GM23338 (cell line): ENCODE measurements at regions not wholly inside any gene's neighbourhood (a gene's known extent, or its start where the extent isn't known, plus 50 kb on each side); places are given as distances from the start of the nearest gene placed in this dataset.

Experiments used
- ATAC-seq: fragments of 200-7000 bp; cut with Tn5 transposase; 3 replicates; pipeline ENCODE4 v1.9.1; 2020
- DNase-seq: peaks from one replicate; pipeline ENCODE4 v3.0.0-alpha.2; 2015; ENCODE audit warnings: low spot score
- H2AFZ ChIP-seq: fragments of 200-600 bp; sonication (generic); 2 replicates; pipeline ENCODE4 v1.8.0; 2016; ENCODE audit warnings: antibody characterized with exemption, mild to moderate bottlenecking, moderate library complexity
- H3F3A ChIP-seq: fragments of 200-600 bp; sonication (generic); replicated peaks from 2 replicates; pipeline ENCODE4 v1.8.0; 2017; ENCODE audit warnings: antibody characterized with exemption, mixed run types, low read depth
- H3K27ac ChIP-seq: fragments of 200-600 bp; sonication (generic); 2 replicates; pipeline ENCODE4 v1.6.1; 2016; ENCODE audit warnings: low read depth
- H3K27me3 ChIP-seq: fragments of 200-600 bp; sonication (generic); 2 replicates; pipeline ENCODE4 v1.8.0; 2016; ENCODE audit warnings: mild to moderate bottlenecking, mixed run types, moderate library complexity; ENCODE audit not compliant: insufficient read depth
- H3K36me3 ChIP-seq: fragments of 200-600 bp; sonication (generic); 2 replicates; pipeline ENCODE4 v1.8.0; 2016; ENCODE audit warnings: mild to moderate bottlenecking; ENCODE audit not compliant: insufficient read depth
- H3K4me1 ChIP-seq: fragments of 200-600 bp; sonication (generic); 2 replicates; pipeline ENCODE4 v1.8.0; 2016; ENCODE audit warnings: mild to moderate bottlenecking, moderate library complexity; ENCODE audit not compliant: insufficient read depth
- H3K4me2 ChIP-seq: fragments of 200-600 bp; sonication (generic); 2 replicates; pipeline ENCODE4 v1.7.1; 2017; ENCODE audit warnings: mixed run types
- H3K4me3 ChIP-seq: fragments of 200-600 bp; sonication (generic); 2 replicates; pipeline ENCODE4 v1.6.1; 2016; ENCODE audit warnings: mixed run types
- H3K79me2 ChIP-seq: fragments of 200-600 bp; sonication (generic); replicated peaks from 2 replicates; pipeline ENCODE4 v1.8.0; 2017; ENCODE audit warnings: mild to moderate bottlenecking; ENCODE audit not compliant: insufficient read depth
- H3K9me2 ChIP-seq: fragments of 200-600 bp; sonication (generic); 2 replicates; pipeline ENCODE4 v1.8.0; 2017; ENCODE audit not compliant: insufficient read depth
- H4K20me1 ChIP-seq: fragments of 200-600 bp; sonication (generic); replicated peaks from 2 replicates; pipeline ENCODE4 v1.8.0; 2017; ENCODE audit warnings: mild to moderate bottlenecking; ENCODE audit not compliant: insufficient read depth
- H3K27ac Mint-ChIP-seq: 2 replicates; pipeline ENCODE4 v1.8.0; 2020; ENCODE audit warnings: inconsistent platforms, mild to moderate bottlenecking, moderate library complexity, mixed read lengths
- H3K27me3 Mint-ChIP-seq: 3 replicates; pipeline ENCODE4 v1.8.0; 2022; ENCODE audit warnings: low read depth, mild to moderate bottlenecking, moderate library complexity, mixed read lengths, inconsistent platforms; ENCODE audit not compliant: insufficient read depth, poor library complexity
- H3K36me3 Mint-ChIP-seq: 3 replicates; pipeline ENCODE4 v1.8.0; 2021; ENCODE audit warnings: low read depth, mild to moderate bottlenecking, inconsistent platforms, moderate library complexity, mixed read lengths
- H3K4me1 Mint-ChIP-seq: 3 replicates; pipeline ENCODE4 v1.8.0; 2020; ENCODE audit warnings: mild to moderate bottlenecking, inconsistent platforms, mixed read lengths
- H3K4me3 Mint-ChIP-seq: 3 replicates; pipeline ENCODE4 v1.8.0; 2021; ENCODE audit warnings: moderate library complexity, mild to moderate bottlenecking, inconsistent platforms, mixed read lengths
- H3K9me3 Mint-ChIP-seq: 3 replicates; pipeline ENCODE4 v1.8.0; 2020; ENCODE audit warnings: moderate library complexity, mild to moderate bottlenecking, inconsistent platforms, mixed read lengths
- CREB1 ChIP-seq: fragments of 250-450 bp; sonication (Bioruptor Pico); IDR thresholded peaks from 2 replicates; pipeline ENCODE4 v1.5.0; 2020; ENCODE audit warnings: low read depth, mild to moderate bottlenecking, moderate library complexity
- ETS1 ChIP-seq: IDR thresholded peaks from 2 replicates; pipeline ENCODE4 v1.6.1; 2016; ENCODE audit warnings: antibody characterized with exemption
- EZH2 ChIP-seq: fragments of 200-600 bp; sonication (generic); IDR thresholded peaks from one replicate; pipeline ENCODE4 v1.8.0; 2017; ENCODE audit warnings: antibody characterized with exemption, mild to moderate bottlenecking, low read depth; ENCODE audit not compliant: unreplicated experiment
- NANOG ChIP-seq: IDR thresholded peaks from 2 replicates; pipeline ENCODE4 v1.6.1; 2016; ENCODE audit warnings: antibody characterized with exemption, borderline replicate concordance
- STAT1 ChIP-seq: IDR thresholded peaks from one replicate; pipeline ENCODE4 v1.6.1; 2016; ENCODE audit warnings: antibody characterized with exemption; ENCODE audit not compliant: unreplicated experiment
- ZNF114 ChIP-seq: fragments of 250-450 bp; sonication (Bioruptor Pico); IDR thresholded peaks from 2 replicates; pipeline ENCODE4 v1.5.0; 2020; ENCODE audit warnings: mild to moderate bottlenecking, moderate library complexity
- ZNF331 ChIP-seq: fragments of 250-450 bp; sonication (Bioruptor Pico); IDR thresholded peaks from 2 replicates; pipeline ENCODE4 v1.5.0; 2020; ENCODE audit warnings: low read depth, mild to moderate bottlenecking, moderate library complexity
- TF ChIP-seq, protein P1 (sequence below): IDR thresholded peaks from one replicate; pipeline ENCODE4 v1.6.1; 2018; ENCODE audit warnings: antibody characterized with exemption; ENCODE audit not compliant: unreplicated experiment
- TF ChIP-seq, protein P2 (sequence below): fragments of 250-450 bp; sonication (Bioruptor Pico); IDR thresholded peaks from 2 replicates; pipeline ENCODE4 v1.5.0; 2020; ENCODE audit warnings: mild to moderate bottlenecking, moderate library complexity
- TF ChIP-seq, protein P3 (sequence below), 2 experiments: fragments of 200-600 bp in 1 of 2; sonication (generic) in 1 of 2; conservative IDR thresholded peaks; 2 replicates each; pipeline versions ENCODE4 v1.5.1 to v1.6.1; 2016 to 2017; ENCODE audit warnings: antibody characterized with exemption in 2 of 2, low read depth in 2 of 2, mild to moderate bottlenecking in 2 of 2, moderate library complexity in 1 of 2

DNA sequence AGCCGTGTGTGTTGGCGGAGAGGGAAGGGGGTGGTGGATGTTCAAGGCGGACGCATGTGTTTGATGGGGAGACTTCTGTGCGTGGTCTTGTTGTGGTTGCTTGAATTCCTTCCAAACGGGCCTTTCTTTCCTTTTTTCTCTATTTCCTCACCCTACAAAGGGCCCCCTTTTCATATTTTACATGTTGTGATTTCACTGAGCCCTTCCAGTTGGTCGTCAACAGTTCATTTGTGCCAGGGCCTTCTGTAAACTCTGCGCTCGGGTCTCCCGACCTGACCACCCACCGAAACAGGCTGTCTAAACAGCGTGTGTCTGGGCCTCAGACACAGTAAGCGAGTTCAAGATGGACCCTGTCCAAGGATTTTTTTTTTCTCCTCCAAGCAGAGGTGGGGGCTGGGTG lies 228.4 kb downstream of the IRF8 start (continued):
- TF ChIP-seq, protein P1, sequence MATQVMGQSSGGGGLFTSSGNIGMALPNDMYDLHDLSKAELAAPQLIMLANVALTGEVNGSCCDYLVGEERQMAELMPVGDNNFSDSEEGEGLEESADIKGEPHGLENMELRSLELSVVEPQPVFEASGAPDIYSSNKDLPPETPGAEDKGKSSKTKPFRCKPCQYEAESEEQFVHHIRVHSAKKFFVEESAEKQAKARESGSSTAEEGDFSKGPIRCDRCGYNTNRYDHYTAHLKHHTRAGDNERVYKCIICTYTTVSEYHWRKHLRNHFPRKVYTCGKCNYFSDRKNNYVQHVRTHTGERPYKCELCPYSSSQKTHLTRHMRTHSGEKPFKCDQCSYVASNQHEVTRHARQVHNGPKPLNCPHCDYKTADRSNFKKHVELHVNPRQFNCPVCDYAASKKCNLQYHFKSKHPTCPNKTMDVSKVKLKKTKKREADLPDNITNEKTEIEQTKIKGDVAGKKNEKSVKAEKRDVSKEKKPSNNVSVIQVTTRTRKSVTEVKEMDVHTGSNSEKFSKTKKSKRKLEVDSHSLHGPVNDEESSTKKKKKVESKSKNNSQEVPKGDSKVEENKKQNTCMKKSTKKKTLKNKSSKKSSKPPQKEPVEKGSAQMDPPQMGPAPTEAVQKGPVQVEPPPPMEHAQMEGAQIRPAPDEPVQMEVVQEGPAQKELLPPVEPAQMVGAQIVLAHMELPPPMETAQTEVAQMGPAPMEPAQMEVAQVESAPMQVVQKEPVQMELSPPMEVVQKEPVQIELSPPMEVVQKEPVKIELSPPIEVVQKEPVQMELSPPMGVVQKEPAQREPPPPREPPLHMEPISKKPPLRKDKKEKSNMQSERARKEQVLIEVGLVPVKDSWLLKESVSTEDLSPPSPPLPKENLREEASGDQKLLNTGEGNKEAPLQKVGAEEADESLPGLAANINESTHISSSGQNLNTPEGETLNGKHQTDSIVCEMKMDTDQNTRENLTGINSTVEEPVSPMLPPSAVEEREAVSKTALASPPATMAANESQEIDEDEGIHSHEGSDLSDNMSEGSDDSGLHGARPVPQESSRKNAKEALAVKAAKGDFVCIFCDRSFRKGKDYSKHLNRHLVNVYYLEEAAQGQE: no peak
- no peak for TF ChIP-seq EZH2
- TF ChIP-seq, protein P2, sequence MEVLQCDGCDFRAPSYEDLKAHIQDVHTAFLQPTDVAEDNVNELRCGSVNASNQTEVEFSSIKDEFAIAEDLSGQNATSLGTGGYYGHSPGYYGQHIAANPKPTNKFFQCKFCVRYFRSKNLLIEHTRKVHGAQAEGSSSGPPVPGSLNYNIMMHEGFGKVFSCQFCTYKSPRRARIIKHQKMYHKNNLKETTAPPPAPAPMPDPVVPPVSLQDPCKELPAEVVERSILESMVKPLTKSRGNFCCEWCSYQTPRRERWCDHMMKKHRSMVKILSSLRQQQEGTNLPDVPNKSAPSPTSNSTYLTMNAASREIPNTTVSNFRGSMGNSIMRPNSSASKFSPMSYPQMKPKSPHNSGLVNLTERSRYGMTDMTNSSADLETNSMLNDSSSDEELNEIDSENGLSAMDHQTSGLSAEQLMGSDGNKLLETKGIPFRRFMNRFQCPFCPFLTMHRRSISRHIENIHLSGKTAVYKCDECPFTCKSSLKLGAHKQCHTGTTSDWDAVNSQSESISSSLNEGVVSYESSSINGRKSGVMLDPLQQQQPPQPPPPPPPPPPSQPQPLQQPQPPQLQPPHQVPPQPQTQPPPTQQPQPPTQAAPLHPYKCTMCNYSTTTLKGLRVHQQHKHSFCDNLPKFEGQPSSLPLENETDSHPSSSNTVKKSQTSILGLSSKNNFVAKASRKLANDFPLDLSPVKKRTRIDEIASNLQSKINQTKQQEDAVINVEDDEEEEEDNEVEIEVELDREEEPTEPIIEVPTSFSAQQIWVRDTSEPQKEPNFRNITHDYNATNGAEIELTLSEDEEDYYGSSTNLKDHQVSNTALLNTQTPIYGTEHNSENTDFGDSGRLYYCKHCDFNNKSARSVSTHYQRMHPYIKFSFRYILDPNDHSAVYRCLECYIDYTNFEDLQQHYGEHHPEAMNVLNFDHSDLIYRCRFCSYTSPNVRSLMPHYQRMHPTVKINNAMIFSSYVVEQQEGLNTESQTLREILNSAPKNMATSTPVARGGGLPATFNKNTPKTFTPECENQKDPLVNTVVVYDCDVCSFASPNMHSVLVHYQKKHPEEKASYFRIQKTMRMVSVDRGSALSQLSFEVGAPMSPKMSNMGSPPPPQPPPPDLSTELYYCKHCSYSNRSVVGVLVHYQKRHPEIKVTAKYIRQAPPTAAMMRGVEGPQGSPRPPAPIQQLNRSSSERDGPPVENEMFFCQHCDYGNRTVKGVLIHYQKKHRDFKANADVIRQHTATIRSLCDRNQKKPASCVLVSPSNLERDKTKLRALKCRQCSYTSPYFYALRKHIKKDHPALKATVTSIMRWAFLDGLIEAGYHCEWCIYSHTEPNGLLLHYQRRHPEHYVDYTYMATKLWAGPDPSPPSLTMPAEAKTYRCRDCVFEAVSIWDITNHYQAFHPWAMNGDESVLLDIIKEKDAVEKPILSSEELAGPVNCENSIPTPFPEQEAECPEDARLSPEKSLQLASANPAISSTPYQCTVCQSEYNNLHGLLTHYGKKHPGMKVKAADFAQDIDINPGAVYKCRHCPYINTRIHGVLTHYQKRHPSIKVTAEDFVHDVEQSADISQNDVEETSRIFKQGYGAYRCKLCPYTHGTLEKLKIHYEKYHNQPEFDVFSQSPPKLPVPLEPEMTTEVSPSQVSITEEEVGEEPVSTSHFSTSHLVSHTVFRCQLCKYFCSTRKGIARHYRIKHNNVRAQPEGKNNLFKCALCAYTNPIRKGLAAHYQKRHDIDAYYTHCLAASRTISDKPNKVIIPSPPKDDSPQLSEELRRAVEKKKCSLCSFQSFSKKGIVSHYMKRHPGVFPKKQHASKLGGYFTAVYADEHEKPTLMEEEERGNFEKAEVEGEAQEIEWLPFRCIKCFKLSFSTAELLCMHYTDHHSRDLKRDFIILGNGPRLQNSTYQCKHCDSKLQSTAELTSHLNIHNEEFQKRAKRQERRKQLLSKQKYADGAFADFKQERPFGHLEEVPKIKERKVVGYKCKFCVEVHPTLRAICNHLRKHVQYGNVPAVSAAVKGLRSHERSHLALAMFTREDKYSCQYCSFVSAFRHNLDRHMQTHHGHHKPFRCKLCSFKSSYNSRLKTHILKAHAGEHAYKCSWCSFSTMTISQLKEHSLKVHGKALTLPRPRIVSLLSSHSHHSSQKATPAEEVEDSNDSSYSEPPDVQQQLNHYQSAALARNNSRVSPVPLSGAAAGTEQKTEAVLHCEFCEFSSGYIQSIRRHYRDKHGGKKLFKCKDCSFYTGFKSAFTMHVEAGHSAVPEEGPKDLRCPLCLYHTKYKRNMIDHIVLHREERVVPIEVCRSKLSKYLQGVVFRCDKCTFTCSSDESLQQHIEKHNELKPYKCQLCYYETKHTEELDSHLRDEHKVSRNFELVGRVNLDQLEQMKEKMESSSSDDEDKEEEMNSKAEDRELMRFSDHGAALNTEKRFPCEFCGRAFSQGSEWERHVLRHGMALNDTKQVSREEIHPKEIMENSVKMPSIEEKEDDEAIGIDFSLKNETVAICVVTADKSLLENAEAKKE (CRISPR knock-in tag): no peak
- no peak for TF ChIP-seq ZNF114 (CRISPR knock-in tag)
- TF ChIP-seq ZNF331 (CRISPR knock-in tag): no peak

DNA sequence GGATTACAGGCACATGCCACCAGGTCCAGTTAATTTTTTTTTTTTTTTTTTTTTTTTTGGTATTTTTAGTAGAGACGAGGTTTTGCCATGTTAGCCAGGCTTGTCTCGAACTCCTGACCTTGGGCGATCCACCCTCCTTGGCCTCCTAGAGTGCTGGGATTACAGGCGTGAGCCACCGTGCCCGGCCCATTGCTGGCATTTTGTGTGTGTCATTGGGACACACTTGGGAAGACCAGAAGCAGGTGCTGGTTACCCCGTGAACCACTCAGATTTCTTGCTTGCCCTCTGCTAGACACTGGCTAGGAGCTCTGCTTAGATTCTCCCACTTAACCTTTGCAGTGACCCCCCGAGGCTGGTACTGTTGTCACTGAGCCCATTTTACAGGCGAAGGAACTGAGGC lies 229.3 kb downstream of the IRF8 start:
- H3K4me1 ChIP-seq: no peaks in the 10 kb centered on the region
- H3K36me3 ChIP-seq: no peaks in the 10 kb centered on the region
- Mint-ChIP-seq H3K4me1 (no peaks in the 10 kb centered on the region), H3K27ac (no peak overlapping the region), H3K36me3 (no peaks in the 10 kb centered on the region), H3K9me3 (no peaks in the 10 kb centered on the region), H3K27me3 (peaks cover 4% of the 10 kb centered on the region), H3K4me3 (no peak overlapping the region)
- no peaks in the 10 kb centered on the region for H3K79me2 ChIP-seq
- ATAC-seq (no peak), DNase-seq (no peak)
- H3K9me2 ChIP-seq: no peaks in the 10 kb centered on the region
- no peaks in the 10 kb centered on the region for H3K27me3 ChIP-seq
- H4K20me1 ChIP-seq: no peaks in the 10 kb centered on the region
- H3K4me3 ChIP-seq: no peak overlapping the region
- H3K27ac ChIP-seq: no peak overlapping the region
- H3K4me2 ChIP-seq: no peak overlapping the region
- H2AFZ ChIP-seq: no peak overlapping the region
- no peaks in the 10 kb centered on the region for H3F3A ChIP-seq
- TF ChIP-seq CREB1 (CRISPR knock-in tag) (no peak), ETS1 (no peak), NANOG (no peak), STAT1 (no peak), ZNF114 (CRISPR knock-in tag) (no peak)
- TF ChIP-seq, protein P3, sequence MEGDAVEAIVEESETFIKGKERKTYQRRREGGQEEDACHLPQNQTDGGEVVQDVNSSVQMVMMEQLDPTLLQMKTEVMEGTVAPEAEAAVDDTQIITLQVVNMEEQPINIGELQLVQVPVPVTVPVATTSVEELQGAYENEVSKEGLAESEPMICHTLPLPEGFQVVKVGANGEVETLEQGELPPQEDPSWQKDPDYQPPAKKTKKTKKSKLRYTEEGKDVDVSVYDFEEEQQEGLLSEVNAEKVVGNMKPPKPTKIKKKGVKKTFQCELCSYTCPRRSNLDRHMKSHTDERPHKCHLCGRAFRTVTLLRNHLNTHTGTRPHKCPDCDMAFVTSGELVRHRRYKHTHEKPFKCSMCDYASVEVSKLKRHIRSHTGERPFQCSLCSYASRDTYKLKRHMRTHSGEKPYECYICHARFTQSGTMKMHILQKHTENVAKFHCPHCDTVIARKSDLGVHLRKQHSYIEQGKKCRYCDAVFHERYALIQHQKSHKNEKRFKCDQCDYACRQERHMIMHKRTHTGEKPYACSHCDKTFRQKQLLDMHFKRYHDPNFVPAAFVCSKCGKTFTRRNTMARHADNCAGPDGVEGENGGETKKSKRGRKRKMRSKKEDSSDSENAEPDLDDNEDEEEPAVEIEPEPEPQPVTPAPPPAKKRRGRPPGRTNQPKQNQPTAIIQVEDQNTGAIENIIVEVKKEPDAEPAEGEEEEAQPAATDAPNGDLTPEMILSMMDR (conservative IDR thresholded peaks at IDR 0.05; ENCODE audit: low read depth in 2 of 2): no peak
